ENCODE measurements at regions not wholly inside any gene's neighbourhood (a gene's known extent, or its start where the extent isn't known, plus 50 kb on each side); places are given as distances from the start of the nearest gene placed in this dataset.

- no peak overlapping the region for H3K4me3 ChIP-seq (ENCODE audit: low read length)
- DNase-seq (ENCODE audit: low read depth): peak; percentile 79
- no peak for TF ChIP-seq CTCF (IDR thresholded peaks at IDR 0.05; ENCODE audit: insufficient read depth, low read depth, low read length, missing control alignments)
These were observed 163.8 kb upstream of the KLF6 start for GRCh38 chr10:3948843-3949242.

DNA sequence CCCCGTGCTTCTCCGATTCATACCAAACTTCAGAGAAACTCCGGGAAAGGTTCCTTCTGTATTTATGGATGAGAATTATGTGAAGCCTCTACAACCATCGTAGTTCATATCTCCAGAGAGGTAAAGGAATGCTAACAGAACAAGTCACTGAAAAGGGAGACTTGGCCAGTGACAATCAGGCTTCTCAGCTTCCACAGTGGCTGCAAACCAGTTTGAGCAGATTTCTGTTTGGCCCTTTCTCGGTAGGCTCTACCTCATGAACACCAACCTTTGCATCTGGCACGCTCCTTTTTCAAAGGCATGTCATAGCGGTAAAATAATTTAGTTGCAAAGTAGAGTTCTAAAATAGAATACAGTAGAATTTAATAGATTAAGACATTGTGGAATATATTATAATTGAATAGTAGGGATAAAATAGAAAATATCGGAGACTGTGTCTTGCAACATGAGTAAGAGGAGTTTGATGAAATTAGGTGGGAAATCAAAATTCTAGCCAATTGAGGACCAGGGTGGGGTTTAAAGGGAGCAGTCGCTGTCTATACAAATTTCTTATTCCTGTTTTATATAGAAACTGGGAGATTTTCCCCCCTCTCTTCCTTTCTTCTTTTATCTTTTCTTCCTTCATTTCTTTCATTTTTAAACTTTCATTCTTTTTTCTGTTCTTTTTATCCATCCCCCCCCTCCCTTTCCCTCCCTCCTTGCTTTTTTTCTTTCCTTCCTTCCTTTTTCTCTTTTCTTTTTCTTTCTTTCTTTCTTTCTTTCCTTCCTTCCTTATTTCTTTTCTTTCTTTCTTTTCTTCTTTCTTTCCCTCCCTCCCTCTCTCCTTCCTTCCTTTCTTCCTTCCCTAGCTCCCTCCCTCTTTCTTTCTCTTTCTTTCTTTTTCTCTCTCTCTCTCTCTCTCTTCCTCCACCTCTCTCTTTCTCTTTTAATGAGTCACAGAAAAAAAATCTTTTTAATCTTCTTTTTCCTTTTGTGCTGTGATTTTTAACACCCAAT is 161.5 kb upstream of the KLF6 start:
- peak; percentile 37 for DNase-seq (ENCODE audit: low read depth)
- TF ChIP-seq CTCF (IDR thresholded peaks at IDR 0.05; ENCODE audit: insufficient read depth, low read depth, low read length, missing control alignments): no peak
- H3K4me3 ChIP-seq (ENCODE audit: low read length): no peak overlapping the region

GRCh38 chr10:3945026-3945425 is 160.0 kb upstream of the KLF6 start:
- no peak for DNase-seq (ENCODE audit: low read depth)
- TF ChIP-seq CTCF (IDR thresholded peaks at IDR 0.05; ENCODE audit: insufficient read depth, low read depth, low read length, missing control alignments): no peak
- H3K4me3 ChIP-seq (ENCODE audit: low read length): no peak overlapping the region

- TF ChIP-seq CTCF (IDR thresholded peaks at IDR 0.05; ENCODE audit: insufficient read depth, low read depth, low read length, missing control alignments): no peak
- DNase-seq (ENCODE audit: low read depth): no peak
- H3K4me3 ChIP-seq (ENCODE audit: low read length): no peak overlapping the region
These were observed 159.6 kb upstream of the KLF6 start for GRCh38 chr10:3944591-3944990.

DNA sequence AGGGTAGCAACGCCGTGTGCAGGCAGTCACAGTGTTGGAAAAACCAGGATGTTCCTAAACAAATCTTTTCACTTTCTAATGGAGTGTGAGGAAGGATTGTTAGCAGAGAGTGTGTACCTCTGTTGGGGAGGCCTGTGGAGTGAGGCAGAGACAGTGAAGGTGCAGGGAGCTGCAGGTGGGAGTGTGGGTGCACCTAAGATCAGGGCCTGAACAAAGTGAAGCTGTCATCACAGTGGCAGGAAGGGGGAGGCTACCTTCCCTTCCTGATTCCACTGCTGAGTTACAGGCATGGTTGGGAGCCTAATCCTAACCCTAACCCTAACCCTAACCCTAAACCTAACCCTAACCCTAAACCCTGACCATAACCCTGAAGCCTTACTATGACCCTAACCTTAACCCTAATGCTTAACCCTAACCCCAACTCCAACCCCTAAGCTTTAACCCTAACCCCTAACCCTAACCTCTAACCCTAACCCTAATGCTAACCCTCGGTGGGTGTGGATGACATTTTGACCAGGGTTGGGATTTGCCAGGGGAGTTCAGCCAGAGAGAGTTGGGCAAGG is 158.8 kb upstream of the KLF6 start:
- H3K4me3 ChIP-seq (ENCODE audit: low read length): no peak overlapping the region
- no peak for TF ChIP-seq CTCF (IDR thresholded peaks at IDR 0.05; ENCODE audit: insufficient read depth, low read depth, low read length, missing control alignments)
- DNase-seq (ENCODE audit: low read depth): no peak

- TF ChIP-seq CTCF (IDR thresholded peaks at IDR 0.05; ENCODE audit: insufficient read depth, low read depth, low read length, missing control alignments): no peak
These were observed 158.0 kb upstream of the KLF6 start for GRCh38 chr10:3942937-3943489.

More at GRCh38 chr10:3942937-3943489, 158.0 kb upstream of the KLF6 start:
- DNase-seq (ENCODE audit: low read depth): no peak
- no peak overlapping the region for H3K4me3 ChIP-seq (ENCODE audit: low read length)
